Transverse colon (tissue), 4 donors: ENCODE measurements at regions not wholly inside any gene's neighbourhood (a gene's known extent, or its start where the extent isn't known, plus 50 kb on each side); places are given as distances from the start of the nearest gene placed in this dataset.

Source experiments
- DNase-seq: peaks from one replicate; pipeline ENCODE4 v3.0.0-alpha.2; 2019
- H3K27ac ChIP-seq, 4 donors: fragments of 200-600 bp; sonication (generic); 2 replicates each; pipeline ENCODE4 v1.5.1; 2016 to 2018; ENCODE audit warnings: inconsistent platforms in 4 of 4
- H3K27me3 ChIP-seq: fragments of 200-600 bp; sonication (generic); 2 replicates; pipeline ENCODE4 v1.5.1; 2017; ENCODE audit warnings: inconsistent platforms
- H3K36me3 ChIP-seq, 4 donors: fragments of 200-600 bp; sonication (generic); 2 replicates each; pipeline ENCODE4 v1.5.1; 2017 to 2019; ENCODE audit warnings: inconsistent platforms in 4 of 4
- H3K4me1 ChIP-seq, 4 donors: fragments of 200-600 bp; sonication (generic); 2 replicates each; pipeline ENCODE4 v1.5.1; 2017 to 2020; ENCODE audit warnings: inconsistent platforms in 4 of 4
- H3K4me3 ChIP-seq, 4 donors: fragments of 200-600 bp; sonication (generic); 1 replicate in 1 of 4; 2 replicates in 3 of 4; pipeline versions ENCODE4 v1.5.1 to v1.6.1; 2017 to 2019; ENCODE audit warnings: inconsistent platforms in 4 of 4
- H3K9me3 ChIP-seq, 2 donors: fragments of 200-600 bp; sonication (generic); 2 replicates each; pipeline ENCODE4 v1.5.1; 2017 to 2019; ENCODE audit warnings: inconsistent platforms in 2 of 2
- CTCF ChIP-seq, 5 experiments: fragments of 200-600 bp in 3 of 5; fragments of 450-650 bp in 2 of 5; sonication (generic) in 3 of 5; IDR thresholded peaks; 1 replicate in 2 of 5; 2 replicates in 3 of 5; pipeline ENCODE4 v1.5.1; 2016 to 2017; ENCODE audit warnings: antibody characterized with exemption in 5 of 5, inconsistent platforms in 3 of 5, mild to moderate bottlenecking in 2 of 5, moderate library complexity in 1 of 5
- EP300 ChIP-seq: sonication (generic); formaldehyde crosslinking; IDR thresholded peaks from one replicate; pipeline ENCODE4 v1.6.1; 2017; ENCODE audit warnings: antibody characterized with exemption, low read depth
- POLR2A ChIP-seq: fragments of 450-650 bp; IDR thresholded peaks from one replicate; pipeline ENCODE4 v1.6.1; 2016; ENCODE audit warnings: antibody characterized with exemption, mild to moderate bottlenecking, moderate library complexity
- POLR2AphosphoS5 ChIP-seq, 3 donors: sonication (generic); formaldehyde crosslinking; IDR thresholded peaks; one replicate each; pipeline ENCODE4 v1.6.1; 2016; ENCODE audit warnings: antibody characterized with exemption in 3 of 3
- whole genome bisulfite sequencing, 2 donors: methylation state at CpG; one replicate each; pipeline ENCODE4 v1.1.5; 2018; ENCODE audit warnings: low coverage in 1 of 2; 5-methylcytosine and 5-hydroxymethylcytosine counted together
- in situ Hi-C, 4 donors: fragments of 200-750 bp; cut with MboI; loops; one replicate each; pipeline versions ENCODE4 v1.15.0 to v1.15.1; 2017; ENCODE audit warnings: low sequenced_read_pairs in 3 of 4, low pct_ligation_motif_present in 1 of 4, low pct_unique_long_range_greater_than_20kb in 1 of 4
- intact Hi-C: fragments of 100-400 bp; cut with DNase I; formaldehyde crosslinking; loops from one replicate; pipeline ENCODE4 v1.15.1; 2023; ENCODE audit warnings: low total_unique reads

- no peaks in the 10 kb centered on the region for H3K9me3 ChIP-seq
- H3K27ac ChIP-seq: no peak overlapping the region
- intact Hi-C loops (no loop called here), in situ Hi-C loops (no loop called here)
- no peak for DNase-seq
- H3K4me3 ChIP-seq: no peak overlapping the region
- TF ChIP-seq POLR2A (no peak), CTCF (IDR thresholded peaks at IDR 0.05) (no peak), EP300 (no peak), POLR2AphosphoS5 (IDR thresholded peaks at IDR 0.05) (no peak)
- no peaks in the 10 kb centered on the region for H3K36me3 ChIP-seq
- peaks cover 0 to 12% (median 4%) of the 10 kb centered on the region in 4 donors for H3K4me1 ChIP-seq
- no peaks in the 10 kb centered on the region for H3K27me3 ChIP-seq
Observed at GRCh38 chr5:35477911-35478310, 139.8 kb upstream of the SPEF2 start.

- Histone ChIP-seq H3K27me3 (no peaks in the 10 kb centered on the region), H3K36me3 (no peaks in the 10 kb centered on the region), H3K27ac (no peak overlapping the region), H3K4me1 (peaks cover 0 to 8% (median 4%) of the 10 kb centered on the region in 4 donors), H3K9me3 (no peaks in the 10 kb centered on the region), H3K4me3 (no peak overlapping the region)
- intact Hi-C loops: no loop called here
- no peak for DNase-seq
- in situ Hi-C loops: no loop called here
- no peak for TF ChIP-seq EP300
- TF ChIP-seq POLR2A: no peak
- TF ChIP-seq CTCF (IDR thresholded peaks at IDR 0.05): no peak
- no peak for TF ChIP-seq POLR2AphosphoS5 (IDR thresholded peaks at IDR 0.05)
Observed at GRCh38 chr5:35477321-35477720, 140.3 kb upstream of the SPEF2 start.

- Histone ChIP-seq H3K36me3 (no peaks in the 10 kb centered on the region), H3K27ac (no peak overlapping the region), H3K4me1 (peaks cover 0 to 8% (median 4%) of the 10 kb centered on the region in 4 donors), H3K27me3 (no peaks in the 10 kb centered on the region), H3K4me3 (no peak overlapping the region), H3K9me3 (no peaks in the 10 kb centered on the region)
- in situ Hi-C loops (no loop called here), intact Hi-C loops (no loop called here)
- TF ChIP-seq POLR2AphosphoS5 (IDR thresholded peaks at IDR 0.05): no peak
- no peak for TF ChIP-seq CTCF (IDR thresholded peaks at IDR 0.05)
- no peak for TF ChIP-seq EP300
- no peak for TF ChIP-seq POLR2A
- WGBS, 2 donors: 54 to 58% methylated on average over 1 of the region's 1 CpG
- DNase-seq: no peak
Observed at GRCh38 chr5:35476797-35477196, 140.9 kb upstream of the SPEF2 start.

- H3K27ac ChIP-seq: no peak overlapping the region
- DNase-seq: no peak
- no peak overlapping the region for H3K4me3 ChIP-seq
- peaks cover 0 to 8% (median 4%) of the 10 kb centered on the region in 4 donors for H3K4me1 ChIP-seq
- in situ Hi-C loops (no loop called here), intact Hi-C loops (no loop called here)
- H3K27me3 ChIP-seq: no peaks in the 10 kb centered on the region
- H3K9me3 ChIP-seq: no peaks in the 10 kb centered on the region
- TF ChIP-seq EP300 (no peak), POLR2AphosphoS5 (IDR thresholded peaks at IDR 0.05) (no peak), CTCF (IDR thresholded peaks at IDR 0.05) (no peak), POLR2A (no peak)
- WGBS, 2 donors: 36 to 61% methylated on average over 2 of the region's 2 CpGs
- H3K36me3 ChIP-seq: no peaks in the 10 kb centered on the region
Observed at GRCh38 chr5:35476036-35476435, 141.6 kb upstream of the SPEF2 start.
